ENCODE measurements at regions not wholly inside any gene's neighbourhood (a gene's known extent, or its start where the extent isn't known, plus 50 kb on each side); places are given as distances from the start of the nearest gene placed in this dataset.

DNA sequence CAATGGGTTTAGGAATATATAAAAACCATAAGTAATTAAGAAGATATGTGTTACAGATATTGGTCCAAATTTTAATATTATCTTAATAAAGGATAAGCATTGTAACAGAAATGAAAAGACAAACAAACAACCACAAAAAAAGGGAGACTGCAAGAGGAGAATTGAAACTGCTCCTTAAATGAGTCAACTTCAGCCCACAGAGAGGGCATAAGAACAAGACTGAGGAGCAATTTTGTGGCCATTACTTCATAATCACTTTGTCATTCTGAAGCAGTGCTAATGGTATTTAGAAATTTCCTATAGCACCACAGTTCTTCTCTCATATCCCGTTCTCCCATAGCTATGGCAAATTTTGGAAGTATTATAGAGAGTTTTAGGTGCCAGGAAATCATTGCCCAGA, 193.2 kb upstream of the HNMT start:
- no peaks in the 10 kb centered on the region for H3K27me3 ChIP-seq (ENCODE audit: insufficient read depth, low read depth)
- no peak overlapping the region for H3K27ac ChIP-seq
- no peaks in the 10 kb centered on the region for H4K20me1 ChIP-seq (ENCODE audit: insufficient read depth)
- no peak overlapping the region for H3K4me2 ChIP-seq
- H2AFZ ChIP-seq (ENCODE audit: low read depth) = no peak overlapping the region
- H3K4me3 ChIP-seq (IDR thresholded peaks at IDR 0.05; ENCODE audit: insufficient read depth, low read depth, low read length) = no peak overlapping the region
- no peak overlapping the region for H3K9ac ChIP-seq
- TF ChIP-seq, protein P1, sequence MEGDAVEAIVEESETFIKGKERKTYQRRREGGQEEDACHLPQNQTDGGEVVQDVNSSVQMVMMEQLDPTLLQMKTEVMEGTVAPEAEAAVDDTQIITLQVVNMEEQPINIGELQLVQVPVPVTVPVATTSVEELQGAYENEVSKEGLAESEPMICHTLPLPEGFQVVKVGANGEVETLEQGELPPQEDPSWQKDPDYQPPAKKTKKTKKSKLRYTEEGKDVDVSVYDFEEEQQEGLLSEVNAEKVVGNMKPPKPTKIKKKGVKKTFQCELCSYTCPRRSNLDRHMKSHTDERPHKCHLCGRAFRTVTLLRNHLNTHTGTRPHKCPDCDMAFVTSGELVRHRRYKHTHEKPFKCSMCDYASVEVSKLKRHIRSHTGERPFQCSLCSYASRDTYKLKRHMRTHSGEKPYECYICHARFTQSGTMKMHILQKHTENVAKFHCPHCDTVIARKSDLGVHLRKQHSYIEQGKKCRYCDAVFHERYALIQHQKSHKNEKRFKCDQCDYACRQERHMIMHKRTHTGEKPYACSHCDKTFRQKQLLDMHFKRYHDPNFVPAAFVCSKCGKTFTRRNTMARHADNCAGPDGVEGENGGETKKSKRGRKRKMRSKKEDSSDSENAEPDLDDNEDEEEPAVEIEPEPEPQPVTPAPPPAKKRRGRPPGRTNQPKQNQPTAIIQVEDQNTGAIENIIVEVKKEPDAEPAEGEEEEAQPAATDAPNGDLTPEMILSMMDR (conservative IDR thresholded peaks at IDR 0.05; ENCODE audit: low read depth, low read length) = no peak
- no peaks in the 10 kb centered on the region for H3K4me1 ChIP-seq (ENCODE audit: low read depth, poor library complexity, severe bottlenecking)
- H3K36me3 ChIP-seq (ENCODE audit: insufficient read depth) = no peaks in the 10 kb centered on the region
- no peaks in the 10 kb centered on the region for H3K79me2 ChIP-seq (ENCODE audit: insufficient read depth, low read depth)

DNA sequence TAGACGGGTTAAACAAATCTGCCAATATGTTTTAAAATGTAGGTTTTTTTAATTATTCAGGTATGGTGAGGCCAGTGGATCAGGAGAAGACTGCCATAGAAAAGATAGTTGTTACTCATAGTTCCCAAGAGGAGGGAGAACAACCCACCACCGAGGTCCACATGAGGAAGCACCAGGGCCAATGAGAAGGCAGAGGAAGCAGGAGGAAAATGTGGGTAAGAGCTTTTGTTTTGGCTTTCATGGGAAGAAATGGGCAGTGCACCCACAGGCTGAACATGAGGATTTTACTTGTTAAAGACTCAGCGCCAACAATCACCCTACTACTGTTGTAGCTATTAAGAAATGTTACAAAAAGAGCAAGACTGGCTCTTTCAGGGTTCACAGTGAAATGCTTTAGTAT, 191.8 kb upstream of the HNMT start:
- Histone ChIP-seq H3K27ac (no peak overlapping the region), H3K9ac (no peak overlapping the region), H3K4me2 (no peak overlapping the region), H3K27me3 (ENCODE audit: insufficient read depth, low read depth) (no peaks in the 10 kb centered on the region), H3K4me1 (ENCODE audit: low read depth, poor library complexity, severe bottlenecking) (no peaks in the 10 kb centered on the region), H2AFZ (ENCODE audit: low read depth) (no peak overlapping the region), H3K79me2 (ENCODE audit: insufficient read depth, low read depth) (no peaks in the 10 kb centered on the region), H4K20me1 (ENCODE audit: insufficient read depth) (no peaks in the 10 kb centered on the region), H3K4me3 (IDR thresholded peaks at IDR 0.05; ENCODE audit: insufficient read depth, low read depth, low read length) (no peak overlapping the region), H3K36me3 (ENCODE audit: insufficient read depth) (no peaks in the 10 kb centered on the region)
- TF ChIP-seq, protein P1 (conservative IDR thresholded peaks at IDR 0.05; ENCODE audit: low read depth, low read length) = no peak

DNA sequence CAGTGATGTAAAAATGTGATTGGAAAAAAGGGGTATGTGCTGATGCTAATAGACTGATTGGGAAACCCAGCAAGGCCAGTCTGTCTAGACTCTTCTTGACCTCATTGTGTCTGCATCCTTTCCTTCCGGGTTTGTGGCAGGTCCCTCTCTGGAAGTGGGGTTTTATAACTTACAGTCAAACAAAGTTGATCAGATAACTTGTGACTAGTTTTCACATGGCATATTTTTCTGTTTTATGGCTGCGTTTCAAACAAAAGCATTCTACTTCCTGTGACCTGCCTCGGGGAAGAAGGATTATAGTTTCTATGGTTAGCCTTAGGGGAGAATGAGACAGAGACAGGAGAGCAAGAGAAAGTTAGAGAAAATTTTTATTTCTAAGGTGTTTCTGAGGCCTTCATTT, 188.7 kb upstream of the HNMT start:
- H3K36me3 ChIP-seq (ENCODE audit: insufficient read depth) = no peaks in the 10 kb centered on the region
- no peaks in the 10 kb centered on the region for H3K27me3 ChIP-seq (ENCODE audit: insufficient read depth, low read depth)
- H3K27ac ChIP-seq = no peak overlapping the region
- no peaks in the 10 kb centered on the region for H3K4me1 ChIP-seq (ENCODE audit: low read depth, poor library complexity, severe bottlenecking)
- H3K4me3 ChIP-seq (IDR thresholded peaks at IDR 0.05; ENCODE audit: insufficient read depth, low read depth, low read length) = no peak overlapping the region
- TF ChIP-seq, protein P1 (conservative IDR thresholded peaks at IDR 0.05; ENCODE audit: low read depth, low read length) = no peak
- no peaks in the 10 kb centered on the region for H4K20me1 ChIP-seq (ENCODE audit: insufficient read depth)
- H2AFZ ChIP-seq (ENCODE audit: low read depth) = no peak overlapping the region
- no peaks in the 10 kb centered on the region for H3K79me2 ChIP-seq (ENCODE audit: insufficient read depth, low read depth)
- no peak overlapping the region for H3K9ac ChIP-seq
- H3K4me2 ChIP-seq = no peak overlapping the region

DNA sequence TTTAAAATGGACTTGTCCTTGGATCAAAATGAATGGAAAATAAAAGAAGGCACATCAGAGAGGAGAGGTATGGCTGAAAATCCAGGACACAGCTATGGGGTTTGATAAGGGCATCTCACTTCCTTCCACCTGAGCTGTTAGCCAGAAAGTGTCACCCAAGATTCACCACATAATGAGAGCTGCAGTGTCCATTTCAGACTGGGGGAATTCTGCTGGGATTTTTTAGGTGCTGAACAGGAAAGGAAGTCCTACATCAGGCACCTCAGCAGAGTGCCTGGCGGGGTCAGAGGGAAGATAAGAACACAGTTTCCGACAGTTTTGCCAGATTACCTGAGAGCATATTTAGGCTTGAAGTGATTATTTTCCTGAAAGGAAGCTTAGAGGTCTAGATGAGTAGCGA, 187.6 kb upstream of the HNMT start:
- Histone ChIP-seq H3K27me3 (ENCODE audit: insufficient read depth, low read depth) (no peaks in the 10 kb centered on the region), H3K4me1 (ENCODE audit: low read depth, poor library complexity, severe bottlenecking) (no peaks in the 10 kb centered on the region), H3K27ac (no peak overlapping the region), H4K20me1 (ENCODE audit: insufficient read depth) (no peaks in the 10 kb centered on the region), H3K36me3 (ENCODE audit: insufficient read depth) (no peaks in the 10 kb centered on the region), H3K79me2 (ENCODE audit: insufficient read depth, low read depth) (no peaks in the 10 kb centered on the region), H3K4me3 (IDR thresholded peaks at IDR 0.05; ENCODE audit: insufficient read depth, low read depth, low read length) (no peak overlapping the region), H2AFZ (ENCODE audit: low read depth) (no peak overlapping the region), H3K9ac (no peak overlapping the region), H3K4me2 (no peak overlapping the region)
- TF ChIP-seq, protein P1 (conservative IDR thresholded peaks at IDR 0.05; ENCODE audit: low read depth, low read length) = no peak

DNA sequence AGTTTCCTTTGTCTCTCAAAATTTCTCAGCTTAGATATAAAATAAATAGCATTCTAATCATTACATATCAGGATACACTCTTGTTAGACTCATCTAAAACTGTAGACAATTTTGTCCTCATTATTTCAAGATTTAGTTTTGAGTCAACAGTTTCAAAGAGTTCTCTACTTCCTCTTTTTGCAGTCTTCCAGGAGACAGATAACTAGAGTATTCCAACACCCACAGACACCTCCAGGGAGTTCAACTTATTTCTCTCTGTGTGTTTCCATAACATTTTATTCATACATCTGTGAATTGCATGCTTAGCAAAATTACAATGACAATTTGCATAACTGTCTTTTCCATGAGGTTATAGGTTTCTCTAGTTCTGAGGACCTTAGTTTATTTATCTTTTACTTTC, 166.6 kb upstream of the HNMT start:
- TF ChIP-seq, protein P1 (conservative IDR thresholded peaks at IDR 0.05; ENCODE audit: low read depth, low read length) = no peak
- Histone ChIP-seq H3K79me2 (ENCODE audit: insufficient read depth, low read depth) (no peaks in the 10 kb centered on the region), H3K27me3 (ENCODE audit: insufficient read depth, low read depth) (no peaks in the 10 kb centered on the region), H3K4me1 (ENCODE audit: low read depth, poor library complexity, severe bottlenecking) (no peaks in the 10 kb centered on the region), H3K27ac (no peak overlapping the region), H4K20me1 (ENCODE audit: insufficient read depth) (no peaks in the 10 kb centered on the region), H3K36me3 (ENCODE audit: insufficient read depth) (no peaks in the 10 kb centered on the region), H3K9ac (no peak overlapping the region), H3K4me3 (IDR thresholded peaks at IDR 0.05; ENCODE audit: insufficient read depth, low read depth, low read length) (no peak overlapping the region), H2AFZ (ENCODE audit: low read depth) (no peak overlapping the region), H3K4me2 (no peak overlapping the region)

Measured in KMS-11 (cell line).